Femur (tissue), 1 donor: ENCODE measurements at regions not wholly inside any gene's neighbourhood (a gene's known extent, or its start where the extent isn't known, plus 50 kb on each side); places are given as distances from the start of the nearest gene placed in this dataset.

Experiments used
- DNase-seq: peaks from one replicate; pipeline ENCODE4 v3.0.0-alpha.2; 2017

- no peak for DNase-seq
These were observed 209.3 kb upstream of the CDH4 start for GRCh38 chr20:61042506-61043385.

- no peak for DNase-seq
These were observed 208.4 kb upstream of the CDH4 start for GRCh38 chr20:61043681-61044080.

- DNase-seq: no peak
These were observed 207.6 kb upstream of the CDH4 start for GRCh38 chr20:61044499-61044898.

DNA sequence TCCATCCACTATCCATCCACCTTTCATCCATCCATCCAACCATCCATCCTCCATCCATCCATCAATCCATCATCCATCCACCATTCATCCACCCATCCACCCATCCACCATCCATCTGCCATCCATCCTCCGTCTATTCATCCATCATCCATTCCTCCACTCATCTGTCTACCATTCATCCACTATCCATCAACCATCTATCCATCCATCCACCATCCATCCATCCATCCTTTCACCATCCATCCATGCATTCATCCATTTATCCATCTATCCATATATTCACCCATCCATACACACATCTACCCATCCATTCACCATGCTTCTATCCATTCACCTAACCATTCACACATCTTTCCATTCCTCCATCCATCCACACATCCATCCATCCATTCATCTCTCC lies 207.0 kb upstream of the CDH4 start:
- DNase-seq: no peak

GRCh38 chr20:61045876-61046585 lies 206.0 kb upstream of the CDH4 start:
- no peak for DNase-seq

GRCh38 chr20:61046721-61047351 lies 205.2 kb upstream of the CDH4 start:
- no peak for DNase-seq

GRCh38 chr20:61047515-61047914 lies 204.5 kb upstream of the CDH4 start:
- DNase-seq: no peak

DNA sequence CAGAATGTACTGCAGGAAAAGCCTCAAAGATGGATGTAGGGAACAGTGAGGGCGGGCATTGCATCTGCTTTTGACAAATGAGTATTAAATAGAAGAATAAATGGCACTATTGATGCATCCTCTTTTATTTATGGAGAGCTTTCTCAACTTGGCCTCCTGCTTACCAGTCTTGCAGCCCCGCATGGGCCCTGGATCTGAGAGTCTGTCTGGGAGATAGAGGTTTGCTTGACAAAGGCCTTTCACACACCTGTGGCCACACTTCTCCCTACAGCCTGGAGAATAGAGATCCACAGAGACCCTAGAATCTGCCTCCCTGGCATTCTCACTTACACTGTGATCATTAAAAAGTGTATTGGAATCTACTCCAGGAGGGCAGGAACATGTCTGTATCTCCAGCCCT lies 203.8 kb upstream of the CDH4 start:
- DNase-seq: no peak

DNA sequence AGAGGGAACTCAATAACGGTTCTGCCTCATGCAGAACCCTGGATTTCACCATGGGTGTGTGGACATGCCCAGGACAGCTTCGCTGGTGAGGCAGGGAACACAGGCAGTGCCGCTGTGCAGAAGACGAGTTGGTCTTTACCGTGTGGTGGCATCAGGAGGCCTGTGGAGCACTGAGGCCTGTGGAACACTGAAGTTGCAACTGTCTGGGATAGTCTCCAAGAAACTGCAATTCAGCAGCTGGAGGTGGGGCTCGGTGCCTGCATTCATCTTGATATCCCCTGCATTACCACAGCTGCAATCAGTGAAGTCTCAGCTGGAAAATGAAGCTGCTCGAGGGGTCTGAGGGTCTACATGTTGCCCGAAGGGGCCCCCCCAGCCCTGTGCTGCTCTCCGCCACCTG lies 202.4 kb upstream of the CDH4 start:
- DNase-seq: no peak

- DNase-seq: no peak
These were observed 201.6 kb upstream of the CDH4 start for GRCh38 chr20:61050336-61050890.

DNA sequence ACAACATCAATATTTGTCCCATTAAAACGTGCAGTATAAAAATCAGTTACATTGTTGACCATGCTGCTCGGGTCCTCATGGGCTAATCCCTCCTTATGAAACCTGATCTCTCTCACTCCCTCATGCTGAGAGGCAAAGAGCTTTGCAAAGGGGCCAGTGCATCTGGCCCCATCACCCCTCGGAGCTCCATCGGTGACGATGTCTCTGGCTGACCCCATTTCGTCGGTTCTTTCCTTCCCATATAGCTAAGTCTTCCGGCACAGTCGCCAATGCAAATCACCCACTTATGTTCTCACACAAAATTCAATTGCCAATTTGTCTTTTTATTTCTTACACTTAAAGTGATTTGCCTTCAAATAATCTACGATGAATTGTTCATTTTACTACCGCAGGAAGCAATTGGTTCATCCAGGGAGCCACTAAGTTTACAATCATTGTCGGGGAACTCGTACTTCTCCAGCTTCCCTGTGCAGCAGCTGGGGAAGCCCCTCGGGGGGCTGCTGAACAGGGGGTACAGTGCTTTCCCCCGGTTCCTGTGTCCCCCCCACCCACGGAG lies 199.8 kb upstream of the CDH4 start:
- no peak for DNase-seq

- DNase-seq: no peak
These were observed 199.2 kb upstream of the CDH4 start for GRCh38 chr20:61052776-61053442.

DNA sequence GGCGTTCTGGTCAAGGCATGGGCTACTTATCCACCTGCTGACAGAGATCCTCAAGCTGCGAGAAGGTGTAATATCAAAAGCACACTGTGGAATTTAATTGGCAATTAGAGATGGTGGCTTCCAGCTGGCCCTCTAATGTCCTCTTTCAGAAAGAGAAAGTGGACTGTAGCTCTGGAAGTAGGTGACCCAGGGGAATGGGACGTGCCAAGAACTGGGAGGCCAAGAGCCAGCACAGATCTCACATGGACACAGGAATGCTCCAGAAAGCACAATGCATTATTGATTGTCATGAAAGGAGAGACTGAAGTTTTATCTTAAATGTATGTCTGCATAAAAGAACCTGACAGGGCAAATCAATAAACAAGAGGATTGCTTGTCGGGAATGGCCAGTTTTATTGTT lies 198.6 kb upstream of the CDH4 start:
- no peak for DNase-seq

DNA sequence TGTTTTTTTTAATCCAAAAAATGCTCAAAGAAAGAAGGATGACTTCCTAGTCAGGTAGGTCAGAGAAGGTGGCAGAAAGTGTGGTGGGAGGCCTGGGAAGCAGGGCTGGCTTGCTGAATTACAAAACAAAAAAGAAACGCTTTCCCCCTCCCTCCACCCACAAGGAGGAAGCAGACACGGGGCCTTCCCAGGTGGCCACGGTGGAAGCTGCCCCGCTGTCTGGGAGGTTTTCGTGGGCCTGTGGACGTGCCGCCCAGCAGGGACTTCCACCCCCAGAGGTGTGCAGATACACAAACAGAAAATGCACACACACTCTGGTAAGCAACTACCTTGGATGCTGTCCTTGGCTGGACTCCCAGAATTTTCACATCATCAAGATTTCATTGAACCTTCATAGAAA lies 198.2 kb upstream of the CDH4 start:
- DNase-seq: no peak

DNA sequence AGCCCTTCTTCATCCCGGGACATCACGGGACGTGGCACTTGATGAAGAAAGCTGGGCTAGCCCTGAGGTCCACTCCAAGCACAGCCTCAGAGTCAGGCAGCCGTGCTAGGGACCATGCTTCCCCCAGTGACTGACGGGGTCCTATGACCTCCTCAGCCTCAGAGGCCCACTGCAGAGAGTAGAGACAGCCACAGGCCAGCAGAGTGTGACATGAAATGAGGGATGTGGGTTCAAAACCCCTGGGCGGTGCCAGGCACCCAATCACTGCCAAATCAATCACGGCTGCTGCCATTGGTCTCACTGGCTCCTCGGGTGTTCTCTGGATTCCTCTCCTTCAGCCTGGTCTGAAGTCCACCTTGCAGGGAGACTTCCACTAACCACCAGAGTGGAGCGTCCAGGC lies 197.7 kb upstream of the CDH4 start:
- no peak for DNase-seq

DNA sequence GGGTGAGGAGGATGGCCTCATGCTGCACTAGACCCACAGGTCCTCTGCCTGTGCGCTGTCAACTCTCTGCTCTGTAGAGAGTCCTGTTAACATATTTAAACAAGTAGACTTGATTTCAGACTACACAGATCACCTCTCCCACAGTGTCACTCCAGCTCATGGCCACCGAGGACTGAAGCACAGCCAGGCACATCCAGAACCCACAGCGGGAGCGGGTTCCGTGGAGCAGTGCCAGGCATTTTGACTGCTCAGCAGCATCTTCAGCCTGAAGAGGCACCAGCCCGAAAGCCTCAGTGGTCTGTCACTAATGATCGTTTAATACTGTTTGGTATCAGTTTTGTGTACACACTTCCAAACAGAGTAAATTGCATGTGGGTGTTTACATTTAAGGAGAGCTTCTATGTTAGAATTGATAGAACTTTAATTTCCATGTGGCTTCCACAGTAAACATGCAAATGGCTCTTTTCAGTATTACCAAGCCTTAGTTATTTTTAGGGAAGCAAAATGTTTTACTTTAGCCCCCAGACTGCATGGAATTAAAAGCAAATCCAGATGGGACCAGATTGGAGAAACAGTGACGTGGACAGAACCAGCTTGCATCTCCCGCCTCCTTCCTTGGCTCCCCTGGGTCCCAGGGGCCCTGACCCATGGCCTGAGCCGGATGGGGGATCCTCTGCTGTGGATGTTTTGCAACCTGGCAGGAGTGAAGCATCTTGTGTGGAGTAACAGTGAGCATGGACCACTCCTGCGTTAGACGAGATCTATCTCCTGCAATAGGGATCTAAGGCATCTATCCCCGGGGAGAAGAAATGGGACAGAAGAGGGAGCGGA lies 196.7 kb upstream of the CDH4 start:
- DNase-seq: no peak

DNA sequence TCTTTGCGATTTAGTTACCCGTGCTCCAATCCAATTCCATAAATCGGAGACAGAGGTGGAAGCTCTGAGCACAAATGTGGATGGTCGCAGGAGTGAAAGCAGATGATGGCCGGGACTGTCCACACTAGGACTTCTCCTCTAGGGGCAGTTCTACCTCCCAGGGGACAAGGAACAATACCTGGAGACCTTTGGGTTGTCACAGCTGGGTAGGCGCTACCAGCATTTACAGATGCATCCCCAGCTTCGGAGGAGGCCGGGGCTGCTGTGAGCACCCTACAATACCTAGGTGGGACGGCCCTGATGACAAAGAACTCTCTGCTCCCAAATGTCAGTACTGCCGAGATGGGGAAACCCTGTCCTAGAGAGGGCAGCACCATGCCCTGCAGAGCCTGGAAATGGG lies 195.9 kb upstream of the CDH4 start:
- DNase-seq: no peak

GRCh38 chr20:61056627-61057442 lies 195.2 kb upstream of the CDH4 start:
- no peak for DNase-seq

DNA sequence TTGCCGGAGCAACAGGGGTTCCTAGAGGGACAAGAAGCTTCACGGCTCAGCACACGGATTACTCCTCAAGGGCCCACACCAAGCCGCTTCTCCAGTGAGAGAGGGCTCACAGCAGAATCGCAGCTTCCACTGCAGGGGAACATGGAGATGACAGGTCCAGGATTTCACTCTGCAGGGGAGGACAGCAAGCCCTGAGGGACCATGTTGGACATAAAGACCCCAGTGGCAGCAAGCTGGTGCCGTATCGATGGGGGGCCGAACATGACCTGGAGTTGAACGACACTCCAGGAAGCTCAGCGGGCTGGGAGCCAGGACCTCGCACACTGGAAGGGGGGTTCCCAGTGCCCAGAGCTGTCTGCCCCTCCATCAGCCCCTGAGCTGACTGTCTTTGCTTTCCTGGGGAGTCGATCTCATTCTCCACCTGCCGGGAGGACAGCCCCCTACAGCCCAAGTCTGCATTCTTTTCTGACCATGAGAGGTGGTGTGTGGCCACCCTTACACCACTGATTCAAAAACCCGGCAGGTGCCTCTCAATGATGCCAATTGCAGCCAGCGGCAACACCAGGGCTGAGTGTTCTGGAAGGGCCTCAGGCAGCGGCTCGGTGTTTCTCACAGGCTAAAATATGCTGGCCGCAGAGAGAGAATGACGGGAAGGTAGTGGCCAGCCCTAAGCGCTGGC lies 194.5 kb upstream of the CDH4 start:
- DNase-seq: no peak

DNA sequence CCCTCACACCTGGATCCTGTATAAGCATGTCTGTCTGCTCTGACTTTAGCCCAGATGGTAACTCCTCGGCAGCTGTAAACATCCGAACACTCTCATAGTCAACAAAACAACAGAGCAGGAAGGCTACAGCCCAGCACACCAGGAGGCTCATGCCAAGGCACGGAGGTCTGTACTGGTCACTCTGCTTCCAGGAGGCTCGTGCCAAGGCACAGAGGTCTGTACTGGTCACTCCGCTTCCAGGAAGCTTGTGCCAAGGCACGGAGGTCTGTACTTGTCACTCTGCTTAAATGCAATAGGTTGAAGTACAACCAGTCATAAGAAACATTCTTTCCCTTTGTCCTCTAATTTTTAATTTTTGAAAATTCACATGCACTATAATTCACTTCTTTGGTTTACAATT lies 190.1 kb upstream of the CDH4 start:
- no peak for DNase-seq
